ENCODE measurements at regions not wholly inside any gene's neighbourhood (a gene's known extent, or its start where the extent isn't known, plus 50 kb on each side); places are given as distances from the start of the nearest gene placed in this dataset.
A peak's percentile ranks its signal among the peaks of the same experiment; 100 is the strongest.
"Not testable (repeated sequence)": the region's sequence is repeated elsewhere in the genome, so short reads cannot be mapped to it uniquely, and the experiment has no call there.

DNA sequence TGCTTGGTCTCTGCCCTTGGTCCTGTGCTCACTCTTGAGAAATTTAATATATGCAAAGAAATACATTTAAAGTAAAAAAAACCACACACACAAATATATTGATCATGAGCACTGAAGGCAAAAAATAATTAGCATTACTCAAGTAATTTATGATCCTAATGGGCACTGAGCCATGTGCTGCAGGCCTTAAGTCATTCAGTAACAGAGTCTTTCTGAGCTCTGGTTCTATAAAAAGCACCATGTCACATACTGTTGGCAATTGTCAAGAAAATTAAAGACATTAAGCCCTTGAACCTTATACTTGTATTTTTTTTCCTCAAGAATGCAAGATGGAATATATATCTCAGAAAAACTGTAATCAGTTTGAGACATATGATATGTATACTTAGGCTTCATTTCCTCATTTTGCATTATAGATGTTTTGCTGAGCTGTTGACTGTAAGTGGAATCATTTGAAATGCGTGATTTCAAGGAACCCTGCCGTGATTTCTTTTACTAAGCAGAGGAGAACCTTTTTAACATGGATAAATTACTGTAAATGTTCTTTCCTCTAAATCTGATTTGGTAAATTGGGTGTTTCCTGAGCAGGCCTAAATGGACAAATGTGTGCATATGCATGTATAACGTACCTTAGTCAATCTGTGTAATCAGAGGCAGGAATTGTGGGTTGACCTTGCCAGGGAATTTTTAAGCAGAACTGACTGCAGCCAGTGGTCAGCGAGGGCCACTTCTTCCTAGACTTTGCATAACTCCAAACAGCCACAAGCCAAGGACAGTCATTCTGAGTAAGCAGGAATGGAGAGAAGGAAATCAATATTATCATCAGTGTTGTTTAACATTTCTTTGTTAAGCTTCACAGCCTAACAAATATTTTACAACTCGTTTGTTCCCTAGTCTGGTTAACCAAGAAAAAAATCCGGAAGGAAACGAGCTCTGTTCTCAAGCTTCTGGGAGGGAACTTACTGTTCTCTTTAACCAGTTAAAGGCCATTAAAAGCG, 191.5 kb upstream of the ATP5MC3 start:
- peaks cover 19% of the 10 kb centered on the region for H3K27me3 Mint-ChIP-seq
- H3K4me3 Mint-ChIP-seq = no peak overlapping the region
- no peaks in the 10 kb centered on the region for H3K9me3 Mint-ChIP-seq
- no peak overlapping the region for H3K27ac Mint-ChIP-seq
- no peak for DNase-seq
- H3K4me1 Mint-ChIP-seq = peaks cover 4% of the 10 kb centered on the region
- H3K36me3 Mint-ChIP-seq = no peaks in the 10 kb centered on the region

DNA sequence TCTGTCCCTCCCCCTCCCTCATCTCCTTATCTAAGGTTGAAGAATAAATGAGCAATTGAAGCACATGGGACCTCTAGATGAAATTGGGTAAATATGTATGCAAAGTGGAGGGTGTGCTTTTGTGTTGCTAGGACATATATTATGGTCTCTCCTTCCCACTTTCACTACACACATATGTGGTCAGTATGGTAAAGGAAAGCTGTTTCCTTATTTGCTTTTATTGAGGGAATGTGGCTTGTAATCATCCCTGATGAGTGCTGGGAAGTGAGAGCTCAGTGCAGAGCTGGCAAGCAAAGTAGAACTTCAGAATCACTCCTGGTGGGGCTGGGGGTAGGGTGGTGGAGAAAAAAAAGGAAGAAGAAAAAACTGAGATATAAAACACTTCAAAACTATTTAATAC, 189.9 kb upstream of the ATP5MC3 start:
- Mint-ChIP-seq H3K4me3 (no peak overlapping the region), H3K9me3 (no peaks in the 10 kb centered on the region), H3K4me1 (peaks cover 4% of the 10 kb centered on the region), H3K36me3 (no peaks in the 10 kb centered on the region), H3K27me3 (peaks cover 19% of the 10 kb centered on the region), H3K27ac (no peak overlapping the region)
- DNase-seq = no peak

DNA sequence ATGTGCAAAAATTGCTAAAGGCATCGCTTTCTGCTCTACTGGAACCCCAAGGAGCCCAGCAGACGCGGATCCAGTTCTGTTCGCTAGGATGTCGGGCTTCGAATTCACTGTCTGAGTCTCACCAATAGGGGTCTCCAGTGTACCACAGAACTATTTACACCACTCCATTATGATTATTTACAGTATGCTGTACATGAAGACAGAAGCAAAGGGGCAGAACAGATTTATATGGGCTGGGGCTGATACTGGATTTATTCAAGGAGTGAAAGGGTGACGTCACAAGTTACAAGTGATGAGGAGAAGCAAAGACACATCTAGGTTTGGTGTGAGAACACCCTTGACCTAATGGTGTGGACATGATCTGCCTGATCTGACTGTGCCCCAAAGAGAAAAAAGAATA, 185.3 kb upstream of the ATP5MC3 start:
- Mint-ChIP-seq H3K4me3 (no peak overlapping the region), H3K4me1 (no peaks in the 10 kb centered on the region), H3K36me3 (no peaks in the 10 kb centered on the region), H3K9me3 (no peaks in the 10 kb centered on the region), H3K27me3 (peaks cover 16% of the 10 kb centered on the region), H3K27ac (no peak overlapping the region)
- peak; percentile 4 for DNase-seq

DNA sequence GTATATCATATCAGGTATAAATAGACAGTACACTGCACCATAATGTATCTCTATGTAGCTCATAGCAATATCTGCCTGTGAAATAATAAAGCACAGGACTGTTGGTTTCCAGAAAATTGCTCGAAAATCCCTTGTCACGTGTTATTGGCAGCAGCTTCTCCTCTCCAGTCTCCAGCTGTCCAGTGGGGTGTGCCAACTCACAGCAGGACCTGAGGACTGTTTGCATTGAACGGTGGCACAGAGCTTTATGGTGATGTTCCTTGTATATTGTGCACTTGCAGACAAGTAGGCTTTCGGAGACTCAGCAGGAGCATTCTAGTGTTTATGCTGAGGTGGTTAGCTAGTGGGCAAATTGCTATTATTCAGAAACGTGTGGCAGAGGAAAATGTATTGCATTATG, 182.2 kb upstream of the ATP5MC3 start:
- DNase-seq = no peak
- Mint-ChIP-seq H3K27me3 (peaks cover 17% of the 10 kb centered on the region), H3K27ac (no peak overlapping the region), H3K4me3 (no peak overlapping the region), H3K36me3 (no peaks in the 10 kb centered on the region), H3K4me1 (no peaks in the 10 kb centered on the region), H3K9me3 (peaks cover 4% of the 10 kb centered on the region)

DNA sequence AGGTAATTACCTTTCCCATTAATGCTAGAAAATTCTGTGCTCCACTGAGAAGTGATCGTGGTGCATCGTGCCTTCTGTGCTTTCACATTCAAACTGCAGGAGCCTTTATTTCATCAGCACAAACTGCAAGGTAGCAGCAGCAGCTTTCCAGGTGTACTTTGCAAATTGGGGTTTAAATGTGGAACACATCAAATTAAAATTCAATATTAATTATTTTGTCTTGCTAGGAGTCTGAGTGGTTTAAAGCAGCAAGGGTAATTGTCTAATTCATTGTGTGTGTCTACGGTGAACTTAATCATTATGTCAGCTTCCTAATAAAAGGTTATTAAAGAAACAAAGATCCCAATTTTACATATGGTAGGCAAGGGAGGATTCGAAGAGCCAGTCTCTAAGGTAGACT, 180.8 kb upstream of the ATP5MC3 start:
- H3K4me3 Mint-ChIP-seq = no peak overlapping the region
- H3K9me3 Mint-ChIP-seq = peaks cover 4% of the 10 kb centered on the region
- H3K27ac Mint-ChIP-seq = no peak overlapping the region
- H3K36me3 Mint-ChIP-seq = no peaks in the 10 kb centered on the region
- H3K27me3 Mint-ChIP-seq = peaks cover 22% of the 10 kb centered on the region
- DNase-seq = no peak
- H3K4me1 Mint-ChIP-seq = no peaks in the 10 kb centered on the region

DNA sequence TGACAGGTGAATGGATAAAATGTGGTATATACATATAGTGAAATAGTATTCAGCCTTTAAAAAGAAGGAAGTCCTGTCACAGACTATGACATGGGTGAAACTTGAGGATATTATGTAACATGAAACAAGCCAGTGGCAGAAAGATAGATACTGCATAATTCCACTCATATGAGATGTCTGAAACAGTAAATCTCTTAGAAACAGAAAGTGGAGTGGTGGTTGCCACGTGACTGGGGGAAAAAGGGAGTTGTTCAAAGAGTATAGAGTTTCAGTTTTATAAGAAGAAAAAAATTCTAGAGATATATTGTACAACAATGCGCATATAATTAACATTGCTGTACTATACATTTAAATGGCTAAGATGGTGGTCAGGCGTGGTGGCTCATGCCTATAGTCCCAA, 178.2 kb upstream of the ATP5MC3 start:
- no peak for DNase-seq
- Mint-ChIP-seq H3K27me3 (peaks cover 14% of the 10 kb centered on the region), H3K4me3 (no peak overlapping the region), H3K27ac (no peak overlapping the region), H3K36me3 (no peaks in the 10 kb centered on the region), H3K9me3 (peaks cover 4% of the 10 kb centered on the region), H3K4me1 (no peaks in the 10 kb centered on the region)

DNA sequence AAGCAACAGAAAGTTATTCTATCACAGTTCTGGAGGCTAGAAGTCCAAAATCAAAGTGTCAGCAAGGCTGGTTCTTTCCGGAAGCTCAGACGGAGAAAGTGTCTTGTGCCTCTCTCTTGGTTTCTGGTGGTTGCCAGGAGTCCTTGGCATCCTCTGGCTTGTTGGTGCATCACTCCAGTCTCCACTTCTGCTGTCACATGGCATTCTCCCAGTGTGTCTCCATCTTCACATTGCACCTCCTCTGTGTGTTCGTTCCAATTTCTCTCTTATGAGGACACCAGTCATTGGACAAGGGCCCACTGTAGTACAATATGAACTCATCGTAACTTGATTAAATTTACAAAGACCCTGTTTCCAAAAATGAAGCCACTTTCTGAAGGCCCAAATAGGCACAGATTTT, 175.4 kb upstream of the ATP5MC3 start:
- no peaks in the 10 kb centered on the region for H3K36me3 Mint-ChIP-seq

DNA sequence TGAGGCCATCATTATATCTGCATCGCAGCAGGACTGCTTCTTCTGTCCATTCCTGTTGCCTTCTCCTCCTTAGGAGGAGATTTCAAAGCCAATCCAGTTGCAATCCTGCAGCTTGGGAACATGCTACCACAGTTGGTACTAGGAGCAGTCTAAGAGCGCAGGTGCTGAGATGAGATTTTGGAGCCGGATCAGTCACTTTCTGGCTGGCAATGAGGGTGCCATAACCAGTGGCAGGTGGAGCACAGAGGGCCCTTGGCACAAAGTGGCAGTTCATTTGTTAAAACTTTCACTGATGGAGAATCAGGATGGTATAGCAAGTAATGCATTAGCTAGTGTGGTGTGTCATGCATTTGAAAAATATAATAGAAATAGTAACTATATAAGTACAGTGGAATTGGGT, 173.7 kb upstream of the ATP5MC3 start:
- Mint-ChIP-seq H3K27me3 (peaks cover 22% of the 10 kb centered on the region), H3K36me3 (no peaks in the 10 kb centered on the region), H3K27ac (no peak overlapping the region), H3K4me1 (no peaks in the 10 kb centered on the region), H3K4me3 (no peak overlapping the region), H3K9me3 (peaks cover 4% of the 10 kb centered on the region)
- no peak for DNase-seq

More for the DNA sequence above, 175.4 kb upstream of the ATP5MC3 start:
- Mint-ChIP-seq H3K27ac (no peak overlapping the region), H3K4me3 (no peak overlapping the region), H3K9me3 (peaks cover 4% of the 10 kb centered on the region), H3K4me1 (no peaks in the 10 kb centered on the region), H3K27me3 (peaks cover 25% of the 10 kb centered on the region)
- DNase-seq = no peak

DNA sequence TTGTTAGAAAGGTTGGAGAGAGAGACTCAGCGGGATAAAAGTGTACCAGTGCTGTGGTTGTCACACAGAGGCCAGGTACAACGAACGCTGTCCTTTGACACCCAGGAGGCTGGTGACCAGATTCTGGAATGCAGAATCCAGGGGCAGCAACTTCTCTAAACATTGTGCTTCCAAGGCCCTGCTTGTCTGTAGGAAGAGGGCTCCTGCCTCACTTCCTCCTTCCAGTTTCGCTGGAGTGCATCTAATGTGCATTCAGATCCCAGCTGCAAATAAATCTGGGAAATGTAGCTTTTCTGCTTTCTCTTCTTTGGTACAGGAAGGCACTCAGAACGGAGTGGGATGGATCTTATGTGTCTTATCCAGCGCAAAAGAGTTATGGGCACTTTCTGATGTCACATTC, 171.8 kb upstream of the ATP5MC3 start:
- H3K36me3 Mint-ChIP-seq = no peaks in the 10 kb centered on the region
- DNase-seq = no peak
- no peaks in the 10 kb centered on the region for H3K9me3 Mint-ChIP-seq
- H3K4me1 Mint-ChIP-seq = no peaks in the 10 kb centered on the region
- H3K27ac Mint-ChIP-seq = no peak overlapping the region
- H3K4me3 Mint-ChIP-seq = no peak overlapping the region
- H3K27me3 Mint-ChIP-seq = peaks cover 23% of the 10 kb centered on the region

DNA sequence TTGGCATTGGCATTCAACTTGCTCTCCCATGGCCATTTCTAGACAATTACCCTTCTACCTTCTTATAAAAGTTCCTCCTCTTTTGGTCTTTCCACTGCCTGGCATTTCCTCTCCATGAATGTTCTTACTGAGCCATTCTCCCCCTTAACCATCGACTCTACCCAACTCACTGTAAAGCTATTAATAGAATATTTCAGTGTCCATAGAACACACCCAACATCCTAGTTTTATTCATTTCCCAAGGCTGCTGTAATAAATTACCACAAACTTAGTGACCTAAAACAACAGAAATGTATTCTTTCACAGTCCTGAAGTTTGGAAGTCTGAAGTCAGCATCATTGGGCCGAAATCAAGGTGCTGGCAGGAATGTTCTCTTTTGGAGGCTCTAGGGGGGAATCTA, 170.0 kb upstream of the ATP5MC3 start:
- no peaks in the 10 kb centered on the region for H3K9me3 Mint-ChIP-seq
- H3K36me3 Mint-ChIP-seq = no peaks in the 10 kb centered on the region
- no peak overlapping the region for H3K4me3 Mint-ChIP-seq
- DNase-seq = no peak
- H3K27ac Mint-ChIP-seq = no peak overlapping the region
- H3K27me3 Mint-ChIP-seq = peaks cover 28% of the 10 kb centered on the region
- no peaks in the 10 kb centered on the region for H3K4me1 Mint-ChIP-seq

DNA sequence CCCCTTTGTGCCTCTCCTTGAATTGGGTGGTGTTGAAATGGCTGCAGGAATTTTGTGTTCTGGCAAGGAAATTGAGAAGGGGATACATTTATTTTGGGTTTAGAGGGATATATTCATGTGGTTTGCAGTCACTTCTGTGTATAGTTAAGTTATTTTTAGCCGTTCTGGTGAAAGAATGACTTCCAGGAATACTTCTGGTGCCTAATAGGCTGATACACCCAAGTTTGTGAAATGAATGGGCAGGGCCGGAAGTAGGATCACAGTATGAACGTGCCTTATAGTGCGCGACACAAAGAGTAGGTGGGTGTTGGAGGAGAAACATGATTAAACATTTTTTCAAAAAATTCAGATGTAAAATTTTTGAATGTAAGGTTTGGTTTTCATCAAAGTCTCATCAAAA, 168.6 kb upstream of the ATP5MC3 start:
- H3K4me3 Mint-ChIP-seq = no peak overlapping the region

DNA sequence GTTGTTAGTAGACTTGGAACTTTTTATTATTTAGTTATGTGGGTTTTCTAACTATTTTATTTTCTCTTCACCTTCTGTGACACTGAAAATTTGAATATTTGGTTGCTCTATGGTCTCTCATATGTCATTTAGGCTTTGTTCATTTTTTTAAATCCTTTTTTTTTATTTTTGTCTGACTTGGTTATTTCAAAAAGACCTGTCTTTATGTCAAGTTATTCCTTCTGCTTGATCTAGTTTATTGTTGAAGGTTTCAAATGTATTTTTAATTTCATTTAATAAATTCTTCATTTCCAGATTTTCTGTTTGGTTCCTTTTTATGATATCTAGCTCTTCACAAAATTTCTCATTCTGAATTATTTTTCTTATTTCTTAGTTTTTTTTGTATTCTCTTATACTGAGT, 160.6 kb upstream of the ATP5MC3 start:
- Mint-ChIP-seq H3K4me1 (no peaks in the 10 kb centered on the region), H3K27ac (no peak overlapping the region), H3K9me3 (peaks cover 29% of the 10 kb centered on the region), H3K4me3 (no peak overlapping the region), H3K36me3 (peaks cover 1% of the 10 kb centered on the region), H3K27me3 (peaks cover 33% of the 10 kb centered on the region)
- DNase-seq = no peak

More for the DNA sequence above, 168.6 kb upstream of the ATP5MC3 start:
- Mint-ChIP-seq H3K36me3 (no peaks in the 10 kb centered on the region), H3K27ac (no peak overlapping the region), H3K9me3 (peaks cover 2% of the 10 kb centered on the region), H3K4me1 (no peaks in the 10 kb centered on the region), H3K27me3 (peaks cover 35% of the 10 kb centered on the region)
- DNase-seq = no peak

DNA sequence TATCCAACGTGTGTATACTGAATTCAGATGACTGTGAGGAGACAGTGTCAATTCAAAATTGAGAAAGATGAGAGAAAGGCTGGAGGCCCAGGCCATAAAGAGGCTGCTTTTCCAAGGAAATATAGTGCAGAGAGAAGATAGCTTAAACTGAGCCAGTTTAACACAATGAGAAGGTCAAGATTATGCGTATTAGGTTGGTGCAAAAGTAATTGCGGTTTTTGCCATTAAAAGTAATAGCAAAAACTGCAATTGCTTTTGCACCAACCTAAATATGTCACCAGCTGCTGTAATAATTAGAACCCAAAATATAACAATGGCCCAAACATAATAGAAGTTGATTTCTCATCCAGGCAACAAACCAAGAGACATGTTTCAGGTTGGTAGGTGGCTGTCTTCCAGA, 148.7 kb upstream of the ATP5MC3 start:
- Mint-ChIP-seq H3K36me3 (no peaks in the 10 kb centered on the region), H3K4me3 (no peak overlapping the region), H3K9me3 (peaks cover 9% of the 10 kb centered on the region), H3K4me1 (no peaks in the 10 kb centered on the region), H3K27ac (no peak overlapping the region), H3K27me3 (no peaks in the 10 kb centered on the region)
- DNase-seq = no peak

DNA sequence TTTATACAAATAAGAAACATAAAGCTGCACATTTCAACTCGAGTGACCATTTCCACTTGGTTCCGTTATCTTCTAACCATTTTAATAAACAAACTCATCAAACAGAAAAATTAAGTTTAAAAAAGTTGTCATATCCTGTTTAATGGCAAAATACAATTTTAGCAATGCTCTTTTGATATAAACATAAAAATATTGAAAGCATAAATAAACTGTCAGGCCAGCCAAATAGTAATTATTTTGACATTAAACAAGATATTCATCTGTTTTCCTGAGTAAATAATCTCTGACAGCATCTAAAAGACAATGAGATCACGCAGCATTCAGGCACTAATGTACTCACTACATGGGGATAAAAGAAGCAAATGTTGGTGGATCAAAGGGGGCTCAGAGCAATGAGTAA, 145.3 kb upstream of the ATP5MC3 start:
- H3K4me3 Mint-ChIP-seq = no peak overlapping the region
- peaks cover 11% of the 10 kb centered on the region for H3K9me3 Mint-ChIP-seq
- no peak for DNase-seq
- H3K27me3 Mint-ChIP-seq = peaks cover 4% of the 10 kb centered on the region
- no peaks in the 10 kb centered on the region for H3K36me3 Mint-ChIP-seq
- no peaks in the 10 kb centered on the region for H3K4me1 Mint-ChIP-seq
- H3K27ac Mint-ChIP-seq = no peak overlapping the region

DNA sequence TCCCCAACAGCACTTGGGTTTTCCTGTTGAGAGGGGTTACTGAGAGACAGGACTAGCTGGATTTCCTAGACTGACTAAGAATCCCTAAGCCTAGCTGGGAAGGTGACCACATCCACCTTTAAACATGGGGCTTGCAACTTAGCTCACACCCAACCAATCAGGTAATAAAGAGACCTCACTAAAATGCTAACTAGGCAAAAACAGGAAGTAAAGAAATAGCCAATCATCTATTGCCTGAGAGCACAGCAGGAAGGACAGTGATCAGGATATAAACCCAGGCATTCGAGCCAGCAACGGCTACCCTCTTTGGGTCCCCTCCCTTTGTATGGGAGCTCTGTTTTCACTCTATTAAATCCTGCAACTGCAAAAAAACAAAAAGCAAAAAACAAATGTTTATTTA, 144.7 kb upstream of the ATP5MC3 start:
- not testable (repeated sequence) for H3K36me3 Mint-ChIP-seq, H3K27ac Mint-ChIP-seq, H3K27me3 Mint-ChIP-seq, H3K4me1 Mint-ChIP-seq, DNase-seq, H3K4me3 Mint-ChIP-seq
- H3K9me3 Mint-ChIP-seq = peaks cover 11% of the 10 kb centered on the region

DNA sequence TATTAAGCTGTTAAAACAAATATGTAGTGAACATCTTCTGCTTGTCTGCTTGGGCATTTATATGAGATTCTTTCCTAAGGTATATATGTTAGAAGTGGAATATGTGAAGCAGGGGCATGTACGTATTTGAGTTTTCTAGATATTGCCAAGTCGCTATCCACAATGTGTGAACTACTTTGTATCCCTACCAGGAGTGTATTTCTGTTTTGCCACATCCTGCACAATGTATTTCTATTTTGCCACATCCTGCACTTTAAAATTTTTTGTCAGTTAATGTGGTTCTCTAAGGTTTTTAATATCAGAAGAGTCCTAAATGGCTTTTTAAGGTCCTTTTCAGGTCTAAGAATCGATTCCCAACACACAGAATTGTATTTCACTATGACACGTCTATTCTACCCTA, 141.7 kb upstream of the ATP5MC3 start:
- DNase-seq = no peak
- Mint-ChIP-seq H3K4me3 (no peak overlapping the region), H3K27me3 (peaks cover 8% of the 10 kb centered on the region), H3K36me3 (no peaks in the 10 kb centered on the region), H3K27ac (no peak overlapping the region), H3K4me1 (no peaks in the 10 kb centered on the region), H3K9me3 (peaks cover 11% of the 10 kb centered on the region)
